BLaER1 treated with 17β-estradiol and CSF1 and Interleukin-3, amounts not matched to agents 10 nM and 100 nM (cell line): ENCODE measurements at regions not wholly inside any gene's neighbourhood (a gene's known extent, or its start where the extent isn't known, plus 50 kb on each side); places are given as distances from the start of the nearest gene placed in this dataset.
A peak's percentile ranks its signal among the peaks of the same experiment; 100 is the strongest.

Source experiments
- H3K27ac ChIP-seq, 11 experiments: shearing (Covaris generic); formaldehyde crosslinking; 2 replicates each; pipeline ENCODE4 v1.8.1; 2022
- H3K27me3 ChIP-seq, 11 experiments: shearing (Covaris generic); formaldehyde crosslinking; 2 replicates each; pipeline ENCODE4 v1.8.1; 2022
- H3K36me3 ChIP-seq, 11 experiments: shearing (Covaris generic); formaldehyde crosslinking; 2 replicates each; pipeline ENCODE4 v1.8.1; 2022
- H3K4me1 ChIP-seq, 10 experiments: shearing (Covaris generic); formaldehyde crosslinking; 2 replicates each; pipeline ENCODE4 v1.8.1; 2022
- H3K4me2 ChIP-seq, 11 experiments: shearing (Covaris generic); formaldehyde crosslinking; 2 replicates each; pipeline ENCODE4 v1.8.1; 2022
- H3K4me3 ChIP-seq, 10 experiments: shearing (Covaris generic); formaldehyde crosslinking; 2 replicates each; pipeline ENCODE4 v1.8.1; 2022
- H3K9ac ChIP-seq, 11 experiments: shearing (Covaris generic); formaldehyde crosslinking; 2 replicates each; pipeline ENCODE4 v1.8.1; 2022
- H3K9me3 ChIP-seq, 11 experiments: shearing (Covaris generic); formaldehyde crosslinking; replicated peaks in 1 of 11; 2 replicates each; pipeline ENCODE4 v1.8.1; 2022
- H4K20me1 ChIP-seq, 11 experiments: shearing (Covaris generic); formaldehyde crosslinking; 2 replicates each; pipeline ENCODE4 v1.8.1; 2022
- Cebpa-rat ChIP-seq, 11 experiments: shearing (Covaris generic); IDR thresholded peaks; 2 replicates each; pipeline ENCODE4 v1.8.1; 2022

GRCh38 chr3:124318656-124319055 is 326.7 kb upstream of the ROPN1 start:
- Histone ChIP-seq H3K9ac (peak overlapping the region in 1 of 11 experiments; percentile 42; a peak in 1 of 22 replicates), H3K27ac (peak overlapping the region in 7 of 11 experiments; percentile 50 to 84 (median 79); a peak in 11 of 22 replicates), H3K36me3 (no peaks in the 10 kb centered on the region), H3K9me3 (no peaks in the 10 kb centered on the region), H3K4me3 (no peak overlapping the region), H3K4me2 (peak overlapping the region; percentile 56 to 94 (median 84); a peak in 21 of 22 replicates), H3K27me3 (no peaks in the 10 kb centered on the region), H3K4me1 (peaks cover 40 to 52% (median 50%) of the 10 kb centered on the region in 10 experiments), H4K20me1 (no peaks in the 10 kb centered on the region)
- TF ChIP-seq Cebpa-rat (IDR thresholded peaks at IDR 0.05) = no peak

- Histone ChIP-seq H3K9ac (no peak overlapping the region), H3K4me2 (no peak overlapping the region), H3K36me3 (no peaks in the 10 kb centered on the region; a peak in 1 of 22 replicates), H3K9me3 (no peaks in the 10 kb centered on the region), H4K20me1 (no peaks in the 10 kb centered on the region), H3K27me3 (no peaks in the 10 kb centered on the region), H3K27ac (no peak overlapping the region), H3K4me3 (no peak overlapping the region), H3K4me1 (peaks cover 26 to 34% (median 33%) of the 10 kb centered on the region in 10 experiments)
- no peak for TF ChIP-seq Cebpa-rat (IDR thresholded peaks at IDR 0.05)
These were observed 329.1 kb upstream of the ROPN1 start for GRCh38 chr3:124320976-124321375.

GRCh38 chr3:124322309-124322880 is 330.5 kb upstream of the ROPN1 start:
- no peak overlapping the region for H3K9ac ChIP-seq
- TF ChIP-seq Cebpa-rat (IDR thresholded peaks at IDR 0.05) = no peak
- no peak overlapping the region for H3K4me2 ChIP-seq
- H4K20me1 ChIP-seq = no peaks in the 10 kb centered on the region
- H3K4me1 ChIP-seq = peaks cover 12 to 20% (median 19%) of the 10 kb centered on the region in 10 experiments
- H3K36me3 ChIP-seq = no peaks in the 10 kb centered on the region; a peak in 1 of 22 replicates
- H3K27me3 ChIP-seq = no peaks in the 10 kb centered on the region
- H3K9me3 ChIP-seq = no peaks in the 10 kb centered on the region
- no peak overlapping the region for H3K27ac ChIP-seq
- H3K4me3 ChIP-seq = no peak overlapping the region

GRCh38 chr3:124322966-124323365 is 331.0 kb upstream of the ROPN1 start:
- TF ChIP-seq Cebpa-rat (IDR thresholded peaks at IDR 0.05) = no peak
- H3K9ac ChIP-seq = no peak overlapping the region

GRCh38 chr3:124325248-124325647 is 333.3 kb upstream of the ROPN1 start:
- H3K9ac ChIP-seq = no peak overlapping the region

More at GRCh38 chr3:124322966-124323365, 331.0 kb upstream of the ROPN1 start:
- no peaks in the 10 kb centered on the region for H3K9me3 ChIP-seq
- H3K27me3 ChIP-seq = no peaks in the 10 kb centered on the region
- H4K20me1 ChIP-seq = no peaks in the 10 kb centered on the region
- peaks cover 0 to 5% (median 0%) of the 10 kb centered on the region in 11 experiments; a peak in 1 of 22 replicates for H3K36me3 ChIP-seq
- H3K4me1 ChIP-seq = peaks cover 7 to 14% (median 14%) of the 10 kb centered on the region in 10 experiments
- H3K4me3 ChIP-seq = no peak overlapping the region
- no peak overlapping the region for H3K4me2 ChIP-seq
- no peak overlapping the region for H3K27ac ChIP-seq

GRCh38 chr3:124329723-124330122 is 337.8 kb upstream of the ROPN1 start:
- H3K27me3 ChIP-seq = no peaks in the 10 kb centered on the region
- H3K4me2 ChIP-seq = no peak overlapping the region
- no peak overlapping the region for H3K27ac ChIP-seq
- no peaks in the 10 kb centered on the region for H4K20me1 ChIP-seq
- peaks cover 0 to 26% (median 8%) of the 10 kb centered on the region in 11 experiments; a peak in 8 of 22 replicates for H3K36me3 ChIP-seq
- no peak overlapping the region for H3K4me3 ChIP-seq
- TF ChIP-seq Cebpa-rat (IDR thresholded peaks at IDR 0.05) = no peak
- H3K4me1 ChIP-seq = no peaks in the 10 kb centered on the region
- no peaks in the 10 kb centered on the region for H3K9me3 ChIP-seq
- no peak overlapping the region for H3K9ac ChIP-seq

More at GRCh38 chr3:124325248-124325647, 333.3 kb upstream of the ROPN1 start:
- H4K20me1 ChIP-seq = no peaks in the 10 kb centered on the region
- H3K9me3 ChIP-seq = no peaks in the 10 kb centered on the region
- no peak overlapping the region for H3K27ac ChIP-seq
- no peak for TF ChIP-seq Cebpa-rat (IDR thresholded peaks at IDR 0.05)
- no peaks in the 10 kb centered on the region; a peak in 1 of 20 replicates for H3K4me1 ChIP-seq
- no peak overlapping the region for H3K4me3 ChIP-seq
- no peaks in the 10 kb centered on the region for H3K27me3 ChIP-seq
- peaks cover 0 to 16% (median 0%) of the 10 kb centered on the region in 11 experiments; a peak in 4 of 22 replicates for H3K36me3 ChIP-seq
- no peak overlapping the region for H3K4me2 ChIP-seq

- H3K4me1 ChIP-seq = no peaks in the 10 kb centered on the region
- no peaks in the 10 kb centered on the region for H4K20me1 ChIP-seq
- no peak overlapping the region for H3K27ac ChIP-seq
- no peaks in the 10 kb centered on the region for H3K27me3 ChIP-seq
- H3K4me2 ChIP-seq = no peak overlapping the region
- peaks cover 0 to 22% (median 12%) of the 10 kb centered on the region in 11 experiments; a peak in 8 of 22 replicates for H3K36me3 ChIP-seq
- no peak overlapping the region for H3K4me3 ChIP-seq
- H3K9me3 ChIP-seq = no peaks in the 10 kb centered on the region
- no peak overlapping the region for H3K9ac ChIP-seq
- TF ChIP-seq Cebpa-rat (IDR thresholded peaks at IDR 0.05) = no peak
These were observed 342.2 kb upstream of the ROPN1 start for GRCh38 chr3:124333931-124334640.

- Histone ChIP-seq H3K9me3 (no peaks in the 10 kb centered on the region), H4K20me1 (no peaks in the 10 kb centered on the region), H3K27ac (no peak overlapping the region), H3K4me1 (no peaks in the 10 kb centered on the region), H3K36me3 (peaks cover 0 to 18% (median 5%) of the 10 kb centered on the region in 11 experiments; a peak in 6 of 22 replicates), H3K4me2 (no peak overlapping the region), H3K4me3 (no peak overlapping the region), H3K27me3 (no peaks in the 10 kb centered on the region), H3K9ac (no peak overlapping the region)
- TF ChIP-seq Cebpa-rat (IDR thresholded peaks at IDR 0.05) = peak in 1 of 11 experiments; percentile 67; a peak in 1 of 22 replicates
These were observed 344.2 kb upstream of the ROPN1 start for GRCh38 chr3:124336067-124336656.

- Histone ChIP-seq H3K9me3 (no peaks in the 10 kb centered on the region), H3K36me3 (peaks cover 0 to 6% (median 0%) of the 10 kb centered on the region in 11 experiments; a peak in 3 of 22 replicates), H3K27me3 (no peaks in the 10 kb centered on the region), H4K20me1 (no peaks in the 10 kb centered on the region), H3K4me1 (no peaks in the 10 kb centered on the region), H3K9ac (no peak overlapping the region), H3K4me2 (no peak overlapping the region), H3K27ac (no peak overlapping the region), H3K4me3 (no peak overlapping the region)
- no peak for TF ChIP-seq Cebpa-rat (IDR thresholded peaks at IDR 0.05)
These were observed 353.9 kb upstream of the ROPN1 start for GRCh38 chr3:124345845-124346244.
